ENCODE measurements at regions not wholly inside any gene's neighbourhood (a gene's known extent, or its start where the extent isn't known, plus 50 kb on each side); places are given as distances from the start of the nearest gene placed in this dataset.

- H3K4me2 ChIP-seq (ENCODE audit: low read length): no peak overlapping the region
- no peak overlapping the region for H3K4me3 ChIP-seq (ENCODE audit: low read length)
- H3K27ac ChIP-seq (ENCODE audit: low read depth, low read length): no peak overlapping the region
- no peaks in the 10 kb centered on the region for H3K9me3 ChIP-seq (ENCODE audit: control insufficient read depth, insufficient read depth, low read length)
- no peaks in the 10 kb centered on the region for H4K20me1 ChIP-seq (ENCODE audit: control insufficient read depth, insufficient read depth, low read depth, low read length)
- TF ChIP-seq, protein P1, sequence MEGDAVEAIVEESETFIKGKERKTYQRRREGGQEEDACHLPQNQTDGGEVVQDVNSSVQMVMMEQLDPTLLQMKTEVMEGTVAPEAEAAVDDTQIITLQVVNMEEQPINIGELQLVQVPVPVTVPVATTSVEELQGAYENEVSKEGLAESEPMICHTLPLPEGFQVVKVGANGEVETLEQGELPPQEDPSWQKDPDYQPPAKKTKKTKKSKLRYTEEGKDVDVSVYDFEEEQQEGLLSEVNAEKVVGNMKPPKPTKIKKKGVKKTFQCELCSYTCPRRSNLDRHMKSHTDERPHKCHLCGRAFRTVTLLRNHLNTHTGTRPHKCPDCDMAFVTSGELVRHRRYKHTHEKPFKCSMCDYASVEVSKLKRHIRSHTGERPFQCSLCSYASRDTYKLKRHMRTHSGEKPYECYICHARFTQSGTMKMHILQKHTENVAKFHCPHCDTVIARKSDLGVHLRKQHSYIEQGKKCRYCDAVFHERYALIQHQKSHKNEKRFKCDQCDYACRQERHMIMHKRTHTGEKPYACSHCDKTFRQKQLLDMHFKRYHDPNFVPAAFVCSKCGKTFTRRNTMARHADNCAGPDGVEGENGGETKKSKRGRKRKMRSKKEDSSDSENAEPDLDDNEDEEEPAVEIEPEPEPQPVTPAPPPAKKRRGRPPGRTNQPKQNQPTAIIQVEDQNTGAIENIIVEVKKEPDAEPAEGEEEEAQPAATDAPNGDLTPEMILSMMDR (IDR thresholded peaks at IDR 0.05; ENCODE audit: low read depth, low read length, poor library complexity, severe bottlenecking): no peak
- no peak for TF ChIP-seq EZH2phosphoT487 (IDR thresholded peaks at IDR 0.05; ENCODE audit: borderline replicate concordance, low read length)
- no peaks in the 10 kb centered on the region for H3K79me2 ChIP-seq (ENCODE audit: control insufficient read depth, low read length)
- H3K27me3 ChIP-seq (ENCODE audit: control insufficient read depth, low read length): no peaks in the 10 kb centered on the region
- no peaks in the 10 kb centered on the region for H3F3A ChIP-seq (ENCODE audit: control insufficient read depth, insufficient read depth)
- H3K9me2 ChIP-seq (replicated peaks; ENCODE audit: control insufficient read depth, low read length): no peaks in the 10 kb centered on the region
- H3K36me3 ChIP-seq (ENCODE audit: control insufficient read depth, low read length): no peaks in the 10 kb centered on the region
- no peaks in the 10 kb centered on the region for H3K4me1 ChIP-seq (ENCODE audit: control insufficient read depth, low read length)
Observed at GRCh38 chr4:96356591-96357370, 516.9 kb downstream of the PDHA2 start.

- Histone ChIP-seq H3K27ac (ENCODE audit: low read depth, low read length) (no peak overlapping the region), H3K9me2 (replicated peaks; ENCODE audit: control insufficient read depth, low read length) (no peaks in the 10 kb centered on the region), H3K27me3 (ENCODE audit: control insufficient read depth, low read length) (no peaks in the 10 kb centered on the region), H3K36me3 (ENCODE audit: control insufficient read depth, low read length) (no peaks in the 10 kb centered on the region), H3K79me2 (ENCODE audit: control insufficient read depth, low read length) (no peaks in the 10 kb centered on the region), H3K4me1 (ENCODE audit: control insufficient read depth, low read length) (no peaks in the 10 kb centered on the region), H3K4me3 (ENCODE audit: low read length) (no peak overlapping the region), H3K9me3 (ENCODE audit: control insufficient read depth, insufficient read depth, low read length) (peaks cover 3% of the 10 kb centered on the region; the same call in 1 of the 2 replicates), H4K20me1 (ENCODE audit: control insufficient read depth, insufficient read depth, low read depth, low read length) (no peaks in the 10 kb centered on the region), H3F3A (ENCODE audit: control insufficient read depth, insufficient read depth) (no peaks in the 10 kb centered on the region), H3K4me2 (ENCODE audit: low read length) (no peak overlapping the region)
- TF ChIP-seq, protein P1 (IDR thresholded peaks at IDR 0.05; ENCODE audit: low read depth, low read length, poor library complexity, severe bottlenecking): no peak
- no peak for TF ChIP-seq EZH2phosphoT487 (IDR thresholded peaks at IDR 0.05; ENCODE audit: borderline replicate concordance, low read length)
Observed at GRCh38 chr4:96366632-96367031, 526.7 kb downstream of the PDHA2 start.

DNA sequence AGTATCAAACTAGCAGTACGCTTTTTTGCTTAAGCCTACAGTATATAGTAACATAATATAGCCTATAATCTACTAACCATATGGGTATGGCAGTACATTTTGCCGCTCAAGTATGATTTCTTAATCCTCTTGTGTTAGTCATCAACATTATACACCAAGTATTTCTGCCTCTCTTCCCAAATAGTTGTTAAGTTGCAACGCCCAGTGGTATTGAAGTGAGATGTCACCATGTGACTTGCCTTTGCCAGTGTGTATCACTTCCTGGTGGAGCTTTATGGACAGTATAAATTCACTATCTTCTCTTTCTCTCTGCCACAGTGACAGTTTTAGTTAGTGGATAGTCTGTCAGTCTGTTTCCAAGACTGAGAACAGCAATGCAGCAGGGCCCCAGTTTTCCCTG lies 535.5 kb downstream of the PDHA2 start:
- no peak for TF ChIP-seq EZH2phosphoT487 (IDR thresholded peaks at IDR 0.05; ENCODE audit: borderline replicate concordance, low read length)
- TF ChIP-seq, protein P1 (IDR thresholded peaks at IDR 0.05; ENCODE audit: low read depth, low read length, poor library complexity, severe bottlenecking): no peak
- H3F3A ChIP-seq (ENCODE audit: control insufficient read depth, insufficient read depth): no peaks in the 10 kb centered on the region

More for the DNA sequence above, 535.5 kb downstream of the PDHA2 start:
- H3K4me1 ChIP-seq (ENCODE audit: control insufficient read depth, low read length): no peaks in the 10 kb centered on the region
- no peaks in the 10 kb centered on the region for H4K20me1 ChIP-seq (ENCODE audit: control insufficient read depth, insufficient read depth, low read depth, low read length)
- no peaks in the 10 kb centered on the region for H3K36me3 ChIP-seq (ENCODE audit: control insufficient read depth, low read length)
- H3K79me2 ChIP-seq (ENCODE audit: control insufficient read depth, low read length): no peaks in the 10 kb centered on the region
- no peaks in the 10 kb centered on the region for H3K27me3 ChIP-seq (ENCODE audit: control insufficient read depth, low read length)
- no peak overlapping the region for H3K27ac ChIP-seq (ENCODE audit: low read depth, low read length)
- H3K9me2 ChIP-seq (replicated peaks; ENCODE audit: control insufficient read depth, low read length): no peaks in the 10 kb centered on the region
- no peak overlapping the region for H3K4me3 ChIP-seq (ENCODE audit: low read length)
- H3K9me3 ChIP-seq (ENCODE audit: control insufficient read depth, insufficient read depth, low read length): peaks cover 3% of the 10 kb centered on the region; the same call in 1 of the 2 replicates
- H3K4me2 ChIP-seq (ENCODE audit: low read length): no peak overlapping the region

Measured in DOHH2 (cell line).